GM20000 (cell line): ENCODE measurements at regions not wholly inside any gene's neighbourhood (a gene's known extent, or its start where the extent isn't known, plus 50 kb on each side); places are given as distances from the start of the nearest gene placed in this dataset.

Source experiments
- DNase-seq: peaks from one replicate; pipeline ENCODE4 v3.0.0; 2012; ENCODE audit warnings: low spot score
- TF ChIP-seq, protein P1 (sequence below): IDR thresholded peaks from 2 replicates; pipeline ENCODE4 v1.5.1; 2012; ENCODE audit warnings: mild to moderate bottlenecking, control low read depth; ENCODE audit errors: extremely low read depth, missing control alignments

- TF ChIP-seq, protein P1, sequence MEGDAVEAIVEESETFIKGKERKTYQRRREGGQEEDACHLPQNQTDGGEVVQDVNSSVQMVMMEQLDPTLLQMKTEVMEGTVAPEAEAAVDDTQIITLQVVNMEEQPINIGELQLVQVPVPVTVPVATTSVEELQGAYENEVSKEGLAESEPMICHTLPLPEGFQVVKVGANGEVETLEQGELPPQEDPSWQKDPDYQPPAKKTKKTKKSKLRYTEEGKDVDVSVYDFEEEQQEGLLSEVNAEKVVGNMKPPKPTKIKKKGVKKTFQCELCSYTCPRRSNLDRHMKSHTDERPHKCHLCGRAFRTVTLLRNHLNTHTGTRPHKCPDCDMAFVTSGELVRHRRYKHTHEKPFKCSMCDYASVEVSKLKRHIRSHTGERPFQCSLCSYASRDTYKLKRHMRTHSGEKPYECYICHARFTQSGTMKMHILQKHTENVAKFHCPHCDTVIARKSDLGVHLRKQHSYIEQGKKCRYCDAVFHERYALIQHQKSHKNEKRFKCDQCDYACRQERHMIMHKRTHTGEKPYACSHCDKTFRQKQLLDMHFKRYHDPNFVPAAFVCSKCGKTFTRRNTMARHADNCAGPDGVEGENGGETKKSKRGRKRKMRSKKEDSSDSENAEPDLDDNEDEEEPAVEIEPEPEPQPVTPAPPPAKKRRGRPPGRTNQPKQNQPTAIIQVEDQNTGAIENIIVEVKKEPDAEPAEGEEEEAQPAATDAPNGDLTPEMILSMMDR = no peak
- no peak for DNase-seq
Measured at GRCh38 chr12:127247937-127248336, 1019.0 kb upstream of the TMEM132C start.

GRCh38 chr12:127249428-127249827, 1017.5 kb upstream of the TMEM132C start:
- no peak for DNase-seq

GRCh38 chr12:127253797-127254327, 1013.1 kb upstream of the TMEM132C start:
- DNase-seq = no peak
- TF ChIP-seq, protein P1 = no peak

More at GRCh38 chr12:127249428-127249827, 1017.5 kb upstream of the TMEM132C start:
- TF ChIP-seq, protein P1 = no peak

- TF ChIP-seq, protein P1 = no peak
- DNase-seq = no peak
Measured at GRCh38 chr12:127254420-127254955, 1012.5 kb upstream of the TMEM132C start.

- TF ChIP-seq, protein P1 = no peak
- DNase-seq = no peak
Measured at GRCh38 chr12:127257366-127257935, 1009.5 kb upstream of the TMEM132C start.

DNA sequence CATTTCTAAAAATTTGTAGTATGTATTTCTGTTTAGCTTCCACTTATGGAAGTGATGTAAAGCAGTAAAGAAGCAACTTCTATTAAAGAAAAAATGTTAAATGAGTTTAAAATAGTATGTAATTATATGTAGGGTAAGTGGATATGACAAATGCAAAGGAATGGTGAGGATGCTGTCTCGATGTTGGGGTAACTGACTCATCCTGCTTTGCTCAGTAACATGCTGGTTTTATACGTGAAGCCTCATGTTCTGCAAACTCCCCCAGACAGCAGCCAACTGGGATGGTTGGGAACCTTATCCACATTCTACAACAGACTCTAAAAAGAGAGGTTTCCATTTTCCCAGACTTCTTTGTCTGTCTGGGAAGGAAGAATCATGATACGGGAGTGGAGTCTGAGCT, 1006.4 kb upstream of the TMEM132C start:
- TF ChIP-seq, protein P1 = no peak
- DNase-seq = no peak

GRCh38 chr12:127260999-127261398, 1006.0 kb upstream of the TMEM132C start:
- TF ChIP-seq, protein P1 = no peak
- DNase-seq = no peak
